ENCODE measurements at regions not wholly inside any gene's neighbourhood (a gene's known extent, or its start where the extent isn't known, plus 50 kb on each side); places are given as distances from the start of the nearest gene placed in this dataset.

GRCh38 chr11:37087650-37088572 is 489.9 kb upstream of the RAG2 start:
- no peaks in the 10 kb centered on the region for H3K9me3 ChIP-seq (ENCODE audit: control insufficient read depth, low read length)
- no peak overlapping the region for H3K4me3 Mint-ChIP-seq
- DNase-seq, result no peak
- H3K27me3 ChIP-seq (ENCODE audit: control insufficient read depth, insufficient read depth, low read length, poor library complexity, severe bottlenecking), result no peaks in the 10 kb centered on the region
- no peak overlapping the region for H3K27ac ChIP-seq (ENCODE audit: low read depth, low read length)
- H3K27me3 Mint-ChIP-seq (ENCODE audit: insufficient read depth), result no peaks in the 10 kb centered on the region
- 93 to 94% methylated on average over 4 to 6 of the region's 6 CpGs for WGBS, 2 experiments (ENCODE audit: insufficient coverage in 1 of 2, insufficient read length in 1 of 2)
- no peaks in the 10 kb centered on the region for H3K36me3 Mint-ChIP-seq (ENCODE audit: low read depth)
- no peaks in the 10 kb centered on the region for H3K4me1 ChIP-seq (ENCODE audit: control insufficient read depth, insufficient read depth, low read length)
- H3K27ac Mint-ChIP-seq, result no peak overlapping the region
- no peak overlapping the region for H3K4me3 ChIP-seq (ENCODE audit: low read length)
- TF ChIP-seq CTCF (conservative IDR thresholded peaks at IDR 0.05), result no peak
- H3K9ac ChIP-seq (ENCODE audit: extremely low read depth, low read length, poor library complexity, severe bottlenecking), result no peak overlapping the region
- no peaks in the 10 kb centered on the region for H3K36me3 ChIP-seq (ENCODE audit: control insufficient read depth, insufficient read depth, low read length)
- H3K4me1 Mint-ChIP-seq, result peaks cover 2% of the 10 kb centered on the region
- H3K9me3 Mint-ChIP-seq, result no peaks in the 10 kb centered on the region

- no peaks in the 10 kb centered on the region for H3K4me1 ChIP-seq (ENCODE audit: control insufficient read depth, insufficient read depth, low read length)
- Mint-ChIP-seq H3K27me3 (ENCODE audit: insufficient read depth) (no peaks in the 10 kb centered on the region), H3K27ac (no peak overlapping the region), H3K9me3 (no peaks in the 10 kb centered on the region), H3K4me1 (peaks cover 2% of the 10 kb centered on the region), H3K36me3 (ENCODE audit: low read depth) (no peaks in the 10 kb centered on the region), H3K4me3 (no peak overlapping the region)
- WGBS, 2 experiments (ENCODE audit: insufficient coverage in 1 of 2, insufficient read length in 1 of 2), result 93 to 100% methylated on average over 1 to 2 of the region's 2 CpGs
- no peaks in the 10 kb centered on the region for H3K9me3 ChIP-seq (ENCODE audit: control insufficient read depth, low read length)
- no peaks in the 10 kb centered on the region for H3K27me3 ChIP-seq (ENCODE audit: control insufficient read depth, insufficient read depth, low read length, poor library complexity, severe bottlenecking)
- no peak for TF ChIP-seq CTCF (conservative IDR thresholded peaks at IDR 0.05)
- no peak for DNase-seq
- H3K27ac ChIP-seq (ENCODE audit: low read depth, low read length), result no peak overlapping the region
- no peak overlapping the region for H3K9ac ChIP-seq (ENCODE audit: extremely low read depth, low read length, poor library complexity, severe bottlenecking)
- no peak overlapping the region for H3K4me3 ChIP-seq (ENCODE audit: low read length)
- H3K36me3 ChIP-seq (ENCODE audit: control insufficient read depth, insufficient read depth, low read length), result no peaks in the 10 kb centered on the region
Observed at GRCh38 chr11:37078521-37078920, 480.5 kb upstream of the RAG2 start.

- Mint-ChIP-seq H3K4me3 (no peak overlapping the region), H3K9me3 (no peaks in the 10 kb centered on the region), H3K4me1 (no peaks in the 10 kb centered on the region), H3K27ac (no peak overlapping the region), H3K27me3 (ENCODE audit: insufficient read depth) (no peaks in the 10 kb centered on the region), H3K36me3 (ENCODE audit: low read depth) (no peaks in the 10 kb centered on the region)
- H3K9me3 ChIP-seq (ENCODE audit: control insufficient read depth, low read length), result no peaks in the 10 kb centered on the region
- WGBS, 2 experiments (ENCODE audit: insufficient coverage in 1 of 2, insufficient read length in 1 of 2), result 89% methylated on average over 1 of the region's 1 CpG; no CpG with 5 or more reads in 1 of the 2 experiments
- no peak overlapping the region for H3K27ac ChIP-seq (ENCODE audit: low read depth, low read length)
- no peak overlapping the region for H3K9ac ChIP-seq (ENCODE audit: extremely low read depth, low read length, poor library complexity, severe bottlenecking)
- no peaks in the 10 kb centered on the region for H3K4me1 ChIP-seq (ENCODE audit: control insufficient read depth, insufficient read depth, low read length)
- no peak for DNase-seq
- no peak overlapping the region for H3K4me3 ChIP-seq (ENCODE audit: low read length)
- no peaks in the 10 kb centered on the region for H3K27me3 ChIP-seq (ENCODE audit: control insufficient read depth, insufficient read depth, low read length, poor library complexity, severe bottlenecking)
- no peaks in the 10 kb centered on the region for H3K36me3 ChIP-seq (ENCODE audit: control insufficient read depth, insufficient read depth, low read length)
- TF ChIP-seq CTCF (conservative IDR thresholded peaks at IDR 0.05), result no peak
Observed at GRCh38 chr11:37076866-37077265, 478.8 kb upstream of the RAG2 start.
